ENCODE measurements at regions not wholly inside any gene's neighbourhood (a gene's known extent, or its start where the extent isn't known, plus 50 kb on each side); places are given as distances from the start of the nearest gene placed in this dataset.

GRCh38 chr17:27985306-27985705, 57.2 kb upstream of the NLK start:
- TF ChIP-seq CTCF (IDR thresholded peaks at IDR 0.05; ENCODE audit: low read depth, low read length) = no peak
- H3K4me3 ChIP-seq (replicated peaks in 1 of 2; ENCODE audit: low read depth in 2 of 2, low read length in 2 of 2) = no peak overlapping the region
- DNase-seq (ENCODE audit: low read depth in 2 of 2) = peak in 1 of 2 donors; percentile 45

GRCh38 chr17:27985736-27986399, 56.6 kb upstream of the NLK start:
- TF ChIP-seq CTCF (IDR thresholded peaks at IDR 0.05; ENCODE audit: low read depth, low read length) = no peak
- no peak overlapping the region for H3K4me3 ChIP-seq (replicated peaks in 1 of 2; ENCODE audit: low read depth in 2 of 2, low read length in 2 of 2)

GRCh38 chr17:27986805-27987684, 55.4 kb upstream of the NLK start:
- DNase-seq (ENCODE audit: low read depth in 2 of 2) = peak; percentile 39 to 68
- no peak for TF ChIP-seq CTCF (IDR thresholded peaks at IDR 0.05; ENCODE audit: low read depth, low read length)
- H3K4me3 ChIP-seq (replicated peaks in 1 of 2; ENCODE audit: low read depth in 2 of 2, low read length in 2 of 2) = no peak overlapping the region

More at GRCh38 chr17:27985736-27986399, 56.6 kb upstream of the NLK start:
- DNase-seq (ENCODE audit: low read depth in 2 of 2) = no peak

- H3K4me3 ChIP-seq (replicated peaks in 1 of 2; ENCODE audit: low read depth in 2 of 2, low read length in 2 of 2) = no peak overlapping the region
- DNase-seq (ENCODE audit: low read depth in 2 of 2) = peak in 1 of 2 donors; percentile 75
- TF ChIP-seq CTCF (IDR thresholded peaks at IDR 0.05; ENCODE audit: low read depth, low read length) = no peak
Observed at GRCh38 chr17:27989046-27989445, 53.4 kb upstream of the NLK start.

- no peak for DNase-seq (ENCODE audit: low read depth in 2 of 2)
- TF ChIP-seq CTCF (IDR thresholded peaks at IDR 0.05; ENCODE audit: low read depth, low read length) = no peak
- H3K4me3 ChIP-seq (replicated peaks in 1 of 2; ENCODE audit: low read depth in 2 of 2, low read length in 2 of 2) = no peak overlapping the region
Observed at GRCh38 chr17:27990100-27990499, 52.4 kb upstream of the NLK start.

- TF ChIP-seq CTCF (IDR thresholded peaks at IDR 0.05; ENCODE audit: low read depth, low read length) = no peak
- H3K4me3 ChIP-seq (replicated peaks in 1 of 2; ENCODE audit: low read depth in 2 of 2, low read length in 2 of 2) = no peak overlapping the region
- no peak for DNase-seq (ENCODE audit: low read depth in 2 of 2)
Observed at GRCh38 chr17:27990979-27991378, 51.5 kb upstream of the NLK start.
